HG03135 (cell line): ENCODE measurements at regions not wholly inside any gene's neighbourhood (a gene's known extent, or its start where the extent isn't known, plus 50 kb on each side); places are given as distances from the start of the nearest gene placed in this dataset.
A peak's percentile ranks its signal among the peaks of the same experiment; 100 is the strongest.
"Not testable (repeated sequence)": the region's sequence is repeated elsewhere in the genome, so short reads cannot be mapped to it uniquely, and the experiment has no call there.

Experiments used
- ATAC-seq: cut with Tn5 transposase; IDR thresholded peaks from one replicate; pipeline ENCODE4 v1.9.1; 2021; ENCODE audit warnings: mild to moderate bottlenecking, moderate library complexity; ENCODE audit not compliant: unreplicated experiment

DNA sequence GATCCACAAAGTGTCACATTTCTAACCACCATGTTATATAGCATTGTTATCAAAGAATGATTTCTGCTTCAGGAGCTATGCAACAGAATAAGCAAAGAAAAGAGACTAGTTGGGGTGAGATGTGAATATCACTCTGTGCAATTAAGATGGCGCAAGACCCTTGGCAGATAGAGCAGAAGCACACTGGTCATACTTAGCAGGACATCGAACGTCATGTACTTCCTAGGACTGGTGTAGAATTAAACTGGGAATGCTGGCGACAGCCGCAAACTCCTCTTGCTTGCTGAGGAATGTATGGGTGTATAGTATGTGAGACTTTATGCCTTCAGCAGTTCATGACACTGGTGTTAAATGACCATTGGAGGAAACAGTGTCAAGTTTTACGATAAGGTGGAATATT lies 207.0 kb downstream of the LRRC70 start:
- no peak for ATAC-seq

- peak; percentile 63 for ATAC-seq
Measured at GRCh38 chr5:62783374-62784057, 204.9 kb downstream of the LRRC70 start.

- ATAC-seq, result no peak
Measured at GRCh38 chr5:62780888-62781287, 202.3 kb downstream of the LRRC70 start.

GRCh38 chr5:62780230-62780629 lies 201.6 kb downstream of the LRRC70 start:
- no peak for ATAC-seq

DNA sequence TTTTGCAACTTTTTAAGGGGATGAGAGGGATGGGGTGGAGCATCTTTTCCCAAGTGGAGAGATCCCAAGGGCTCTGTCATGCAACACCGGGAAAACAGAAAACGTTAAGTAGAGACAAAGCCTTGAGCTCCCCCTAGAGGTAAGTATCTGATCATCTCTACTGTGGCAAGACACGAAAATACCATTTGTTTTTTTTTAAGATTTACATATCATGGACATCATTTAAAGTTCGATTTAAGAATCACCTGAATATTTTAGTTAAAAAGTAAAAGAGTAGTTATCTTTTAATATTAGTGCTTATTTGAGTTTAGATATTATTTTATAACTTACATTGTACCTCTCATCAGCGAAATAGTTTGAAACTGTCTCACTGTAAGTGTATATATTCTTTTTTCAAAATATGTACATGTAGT lies 200.4 kb downstream of the LRRC70 start:
- no peak for ATAC-seq

DNA sequence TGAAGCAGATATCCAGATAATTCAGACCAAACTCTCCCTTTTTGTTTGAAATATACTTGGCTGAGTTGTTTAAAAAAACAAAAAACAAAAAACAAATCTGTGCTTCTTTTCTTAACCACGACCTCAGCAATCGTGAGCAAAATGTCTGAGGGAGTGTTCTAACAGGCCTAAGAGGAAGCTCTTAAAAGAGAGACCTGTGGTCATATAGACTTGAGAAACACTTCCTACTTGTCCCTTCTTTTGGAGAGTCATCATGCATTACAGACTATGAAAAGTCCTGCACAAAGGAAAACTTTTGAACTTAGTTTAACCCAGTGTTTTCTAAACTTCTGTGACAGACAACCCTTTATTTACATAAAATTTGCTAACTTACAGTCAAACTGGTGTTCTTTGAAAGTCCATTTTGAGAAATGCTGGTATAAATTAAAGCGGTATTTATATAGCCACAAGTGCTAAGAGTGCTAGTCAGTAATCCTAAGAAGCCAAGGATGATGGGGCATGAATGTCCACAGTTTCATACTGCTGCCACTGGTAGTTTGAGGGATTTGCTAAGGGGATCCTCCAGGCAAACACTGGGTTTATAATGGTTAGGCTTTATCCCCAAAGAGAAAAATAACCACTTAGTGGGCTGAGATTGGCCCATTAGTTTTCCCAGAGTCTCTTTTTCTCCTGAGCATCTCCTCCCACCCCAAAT lies 199.8 kb downstream of the LRRC70 start:
- ATAC-seq, result no peak

DNA sequence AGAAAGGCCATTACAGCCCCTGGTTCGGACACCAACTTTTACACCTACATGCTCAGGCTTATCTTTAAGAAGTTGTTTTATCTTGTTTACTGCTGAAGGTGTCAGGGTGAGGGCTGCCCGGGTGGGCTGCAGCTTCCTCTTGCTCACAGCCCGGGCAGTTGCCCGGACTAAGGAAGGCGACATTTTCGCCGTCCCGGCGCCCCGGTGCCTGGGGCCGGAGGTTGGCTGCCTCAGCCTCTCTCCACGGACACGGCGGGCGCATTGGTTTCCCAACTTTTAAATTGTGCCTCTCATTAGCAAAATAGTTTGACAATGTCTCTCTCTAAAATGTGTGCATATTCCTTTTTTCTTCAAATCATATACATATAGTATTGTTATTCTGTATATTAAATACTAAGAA lies 198.5 kb downstream of the LRRC70 start:
- not testable (repeated sequence) for ATAC-seq

GRCh38 chr5:62776592-62776991 lies 198.0 kb downstream of the LRRC70 start:
- not testable (repeated sequence) for ATAC-seq

DNA sequence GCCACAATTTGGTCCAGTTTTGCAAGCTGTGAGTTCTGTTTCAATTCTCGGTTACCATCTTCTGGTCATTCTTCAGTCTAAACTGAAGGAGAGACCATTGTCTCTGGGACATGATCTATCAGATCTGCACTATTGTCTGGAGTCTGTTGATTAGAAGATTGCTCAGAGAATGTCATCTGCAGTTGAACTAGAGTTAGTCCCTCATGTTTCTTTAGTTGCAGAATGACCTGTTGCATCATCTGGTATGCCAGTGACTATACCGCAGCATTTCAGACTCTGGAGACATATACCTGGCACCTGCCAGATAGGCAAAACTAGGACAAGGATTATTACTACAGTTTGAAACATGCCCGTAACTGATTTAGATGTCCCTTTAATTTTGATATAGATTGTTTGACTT lies 194.8 kb downstream of the LRRC70 start:
- ATAC-seq, result no peak

GRCh38 chr5:62771341-62771740 lies 192.7 kb downstream of the LRRC70 start:
- no peak for ATAC-seq

GRCh38 chr5:62767650-62768049 lies 189.0 kb downstream of the LRRC70 start:
- ATAC-seq, result no peak

- ATAC-seq, result no peak
Measured at GRCh38 chr5:62767077-62767476, 188.5 kb downstream of the LRRC70 start.

DNA sequence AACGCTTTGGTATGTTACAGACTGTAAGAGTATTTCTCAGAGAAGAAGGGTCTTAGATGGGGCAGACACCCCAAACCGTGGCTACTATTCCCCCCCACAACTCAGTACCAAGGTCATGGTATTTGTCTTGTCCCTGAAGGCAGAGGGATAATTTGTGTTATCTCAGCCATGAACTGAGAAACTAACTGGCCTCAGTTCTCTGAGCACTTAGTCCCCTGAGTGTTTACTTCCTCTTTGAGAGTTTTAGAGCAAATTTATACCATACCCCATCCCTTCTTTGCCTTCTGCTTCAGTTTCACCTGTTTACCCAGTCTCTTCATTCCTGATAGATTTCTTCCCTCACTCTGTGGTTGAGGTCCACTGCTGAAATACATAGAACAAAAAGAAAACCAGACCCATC lies 183.9 kb downstream of the LRRC70 start:
- no peak for ATAC-seq

DNA sequence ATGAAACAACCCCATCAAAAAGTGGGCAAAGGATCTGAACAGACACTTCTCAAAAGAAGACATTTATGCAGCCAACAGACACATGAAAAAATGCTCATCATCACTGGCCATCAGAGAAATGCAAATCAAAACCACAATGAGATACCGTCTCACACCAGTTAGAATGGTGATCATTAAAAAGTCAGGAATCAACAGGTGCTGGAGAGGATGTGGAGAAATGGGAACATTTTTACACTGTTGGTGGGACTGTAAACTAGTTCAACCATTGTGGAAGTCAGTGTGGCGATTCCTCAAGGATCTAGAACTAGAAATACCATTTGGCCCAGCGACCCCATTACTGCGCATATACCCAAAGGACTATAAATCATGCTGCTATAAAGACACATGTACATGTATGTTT lies 179.1 kb downstream of the LRRC70 start:
- ATAC-seq, result not testable (repeated sequence)

DNA sequence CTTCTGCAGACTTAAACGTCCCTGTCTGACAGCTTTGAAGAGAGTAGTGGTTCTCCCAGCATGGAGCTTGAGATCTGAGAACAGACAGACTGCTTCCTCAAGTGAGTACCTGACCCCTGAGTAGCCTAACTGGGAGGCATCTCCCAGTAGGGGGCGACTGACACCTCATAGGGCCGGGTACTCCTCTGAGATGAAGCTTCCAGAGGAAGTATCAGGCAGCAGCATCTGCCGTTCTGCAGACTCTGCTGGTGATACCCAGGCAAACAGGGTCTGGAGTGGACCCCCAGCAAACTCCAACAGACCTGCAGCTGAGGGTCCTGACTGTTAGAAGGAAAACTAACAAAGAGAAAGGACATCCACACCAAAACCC lies 174.4 kb downstream of the LRRC70 start:
- not testable (repeated sequence) for ATAC-seq

GRCh38 chr5:62752056-62752997 lies 173.7 kb downstream of the LRRC70 start:
- not testable (repeated sequence) for ATAC-seq

DNA sequence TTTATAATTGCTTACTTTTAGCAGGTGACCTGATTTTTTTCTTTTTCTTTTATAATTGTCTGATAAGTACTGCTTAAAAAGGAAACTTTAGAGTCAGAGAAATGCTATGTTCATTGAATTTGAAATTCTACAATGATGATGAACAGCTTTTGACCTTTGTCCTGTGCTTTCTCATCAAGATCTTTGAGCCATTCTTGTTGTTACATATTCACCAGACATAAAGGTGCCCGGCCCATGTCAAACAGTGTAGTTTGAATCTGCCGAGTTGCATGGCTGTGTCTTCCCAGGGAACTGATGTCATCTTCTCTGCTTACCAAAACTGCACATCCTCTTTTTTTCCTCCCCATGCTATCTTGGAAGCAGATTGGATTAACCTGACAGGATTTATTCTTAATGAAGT lies 163.6 kb downstream of the LRRC70 start:
- ATAC-seq, result no peak

- ATAC-seq, result no peak
Measured at GRCh38 chr5:62741761-62742160, 163.1 kb downstream of the LRRC70 start.

DNA sequence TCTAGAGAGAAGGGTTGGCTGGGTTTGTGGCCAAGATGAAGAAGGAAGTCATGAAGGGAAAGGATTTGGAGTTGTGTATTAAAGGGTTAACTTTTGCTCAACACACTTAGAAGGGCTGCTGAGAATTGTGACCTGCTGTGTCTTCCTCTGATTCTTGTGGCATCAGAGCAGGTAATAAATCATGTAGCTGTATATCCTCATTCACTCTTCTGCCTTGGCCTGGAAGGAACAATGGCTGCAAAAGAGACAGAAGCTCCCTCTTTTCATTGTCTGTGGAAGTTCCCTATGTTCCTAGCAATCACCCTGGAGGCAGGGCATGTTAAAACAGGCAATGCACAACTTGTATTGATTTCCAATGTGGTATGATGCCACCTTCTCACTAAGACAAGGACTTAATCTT lies 159.1 kb downstream of the LRRC70 start:
- no peak for ATAC-seq

- no peak for ATAC-seq
Measured at GRCh38 chr5:62732677-62733121, 154.1 kb downstream of the LRRC70 start.

DNA sequence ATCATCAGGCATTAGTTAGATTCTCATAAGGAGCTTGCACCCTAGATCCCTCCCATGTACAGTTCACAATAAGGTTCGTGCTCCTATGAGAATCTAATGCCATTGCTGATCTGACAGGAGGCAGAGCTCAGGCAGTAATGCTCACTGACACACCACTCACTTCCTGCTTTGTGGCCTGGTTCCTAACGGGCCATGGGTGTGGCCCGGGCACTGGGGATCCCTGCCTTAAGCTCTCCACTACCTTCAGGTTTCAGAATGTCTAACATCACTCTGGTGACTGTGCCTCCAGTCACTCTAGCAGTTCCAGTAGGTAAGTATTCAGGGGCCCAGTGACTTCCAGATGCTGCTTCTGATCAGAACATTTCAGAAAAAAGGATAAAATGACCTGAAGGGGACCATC lies 152.4 kb downstream of the LRRC70 start:
- ATAC-seq, result no peak
